Ishikawa (cell line): ENCODE measurements at regions not wholly inside any gene's neighbourhood (a gene's known extent, or its start where the extent isn't known, plus 50 kb on each side); places are given as distances from the start of the nearest gene placed in this dataset.

Experiments used
- RAD21 ChIP-seq: IDR thresholded peaks from 2 replicates; pipeline ENCODE4 v1.6.1; 2012; ENCODE audit warnings: low read depth
- TAF1 ChIP-seq: IDR thresholded peaks from 2 replicates; pipeline ENCODE4 v1.6.1; 2012; ENCODE audit warnings: low read depth, mild to moderate bottlenecking
- TF ChIP-seq, protein P1 (sequence below): IDR thresholded peaks from 2 replicates; pipeline ENCODE4 v1.6.1; 2012; ENCODE audit warnings: low read depth, mild to moderate bottlenecking

GRCh38 chr3:167120828-167121227, 259.3 kb downstream of the ZBBX start:
- TF ChIP-seq TAF1: no peak
- no peak for TF ChIP-seq RAD21
- TF ChIP-seq, protein P1, sequence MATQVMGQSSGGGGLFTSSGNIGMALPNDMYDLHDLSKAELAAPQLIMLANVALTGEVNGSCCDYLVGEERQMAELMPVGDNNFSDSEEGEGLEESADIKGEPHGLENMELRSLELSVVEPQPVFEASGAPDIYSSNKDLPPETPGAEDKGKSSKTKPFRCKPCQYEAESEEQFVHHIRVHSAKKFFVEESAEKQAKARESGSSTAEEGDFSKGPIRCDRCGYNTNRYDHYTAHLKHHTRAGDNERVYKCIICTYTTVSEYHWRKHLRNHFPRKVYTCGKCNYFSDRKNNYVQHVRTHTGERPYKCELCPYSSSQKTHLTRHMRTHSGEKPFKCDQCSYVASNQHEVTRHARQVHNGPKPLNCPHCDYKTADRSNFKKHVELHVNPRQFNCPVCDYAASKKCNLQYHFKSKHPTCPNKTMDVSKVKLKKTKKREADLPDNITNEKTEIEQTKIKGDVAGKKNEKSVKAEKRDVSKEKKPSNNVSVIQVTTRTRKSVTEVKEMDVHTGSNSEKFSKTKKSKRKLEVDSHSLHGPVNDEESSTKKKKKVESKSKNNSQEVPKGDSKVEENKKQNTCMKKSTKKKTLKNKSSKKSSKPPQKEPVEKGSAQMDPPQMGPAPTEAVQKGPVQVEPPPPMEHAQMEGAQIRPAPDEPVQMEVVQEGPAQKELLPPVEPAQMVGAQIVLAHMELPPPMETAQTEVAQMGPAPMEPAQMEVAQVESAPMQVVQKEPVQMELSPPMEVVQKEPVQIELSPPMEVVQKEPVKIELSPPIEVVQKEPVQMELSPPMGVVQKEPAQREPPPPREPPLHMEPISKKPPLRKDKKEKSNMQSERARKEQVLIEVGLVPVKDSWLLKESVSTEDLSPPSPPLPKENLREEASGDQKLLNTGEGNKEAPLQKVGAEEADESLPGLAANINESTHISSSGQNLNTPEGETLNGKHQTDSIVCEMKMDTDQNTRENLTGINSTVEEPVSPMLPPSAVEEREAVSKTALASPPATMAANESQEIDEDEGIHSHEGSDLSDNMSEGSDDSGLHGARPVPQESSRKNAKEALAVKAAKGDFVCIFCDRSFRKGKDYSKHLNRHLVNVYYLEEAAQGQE: no peak
